ENCODE measurements at regions not wholly inside any gene's neighbourhood (a gene's known extent, or its start where the extent isn't known, plus 50 kb on each side); places are given as distances from the start of the nearest gene placed in this dataset.

DNA sequence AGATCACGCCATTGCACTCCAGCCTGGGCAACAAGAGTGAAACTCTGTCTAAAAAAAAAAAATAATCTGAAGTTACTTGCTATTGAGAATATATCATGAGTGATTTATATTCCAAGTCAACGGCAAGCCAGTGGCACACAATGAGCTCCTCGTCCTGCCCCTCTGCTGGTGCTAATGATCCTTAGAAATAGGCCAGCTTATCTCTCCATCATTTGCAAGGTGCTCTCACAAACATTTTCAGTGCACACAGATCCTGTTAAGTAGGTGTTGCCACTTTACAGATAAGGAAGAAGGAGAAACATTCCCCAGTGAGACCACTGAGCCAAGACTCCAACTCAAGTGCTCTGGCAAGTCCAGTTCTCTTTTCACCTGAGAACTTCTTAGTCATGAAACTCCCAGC lies 91.3 kb upstream of the GPR45 start:
- no peaks in the 10 kb centered on the region for H3K36me3 ChIP-seq (ENCODE audit: control insufficient read depth, insufficient read depth, low read length)
- TF ChIP-seq, protein P1, sequence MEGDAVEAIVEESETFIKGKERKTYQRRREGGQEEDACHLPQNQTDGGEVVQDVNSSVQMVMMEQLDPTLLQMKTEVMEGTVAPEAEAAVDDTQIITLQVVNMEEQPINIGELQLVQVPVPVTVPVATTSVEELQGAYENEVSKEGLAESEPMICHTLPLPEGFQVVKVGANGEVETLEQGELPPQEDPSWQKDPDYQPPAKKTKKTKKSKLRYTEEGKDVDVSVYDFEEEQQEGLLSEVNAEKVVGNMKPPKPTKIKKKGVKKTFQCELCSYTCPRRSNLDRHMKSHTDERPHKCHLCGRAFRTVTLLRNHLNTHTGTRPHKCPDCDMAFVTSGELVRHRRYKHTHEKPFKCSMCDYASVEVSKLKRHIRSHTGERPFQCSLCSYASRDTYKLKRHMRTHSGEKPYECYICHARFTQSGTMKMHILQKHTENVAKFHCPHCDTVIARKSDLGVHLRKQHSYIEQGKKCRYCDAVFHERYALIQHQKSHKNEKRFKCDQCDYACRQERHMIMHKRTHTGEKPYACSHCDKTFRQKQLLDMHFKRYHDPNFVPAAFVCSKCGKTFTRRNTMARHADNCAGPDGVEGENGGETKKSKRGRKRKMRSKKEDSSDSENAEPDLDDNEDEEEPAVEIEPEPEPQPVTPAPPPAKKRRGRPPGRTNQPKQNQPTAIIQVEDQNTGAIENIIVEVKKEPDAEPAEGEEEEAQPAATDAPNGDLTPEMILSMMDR (IDR thresholded peaks at IDR 0.05; ENCODE audit: insufficient read depth, low read length, poor library complexity, severe bottlenecking), result no peak
- H3K27me3 ChIP-seq (ENCODE audit: control insufficient read depth, insufficient read depth, low read length), result no peaks in the 10 kb centered on the region
- H3K4me3 ChIP-seq (ENCODE audit: low read depth, low read length), result no peak overlapping the region
- DNase-seq (ENCODE audit: low read depth), result no peak

DNA sequence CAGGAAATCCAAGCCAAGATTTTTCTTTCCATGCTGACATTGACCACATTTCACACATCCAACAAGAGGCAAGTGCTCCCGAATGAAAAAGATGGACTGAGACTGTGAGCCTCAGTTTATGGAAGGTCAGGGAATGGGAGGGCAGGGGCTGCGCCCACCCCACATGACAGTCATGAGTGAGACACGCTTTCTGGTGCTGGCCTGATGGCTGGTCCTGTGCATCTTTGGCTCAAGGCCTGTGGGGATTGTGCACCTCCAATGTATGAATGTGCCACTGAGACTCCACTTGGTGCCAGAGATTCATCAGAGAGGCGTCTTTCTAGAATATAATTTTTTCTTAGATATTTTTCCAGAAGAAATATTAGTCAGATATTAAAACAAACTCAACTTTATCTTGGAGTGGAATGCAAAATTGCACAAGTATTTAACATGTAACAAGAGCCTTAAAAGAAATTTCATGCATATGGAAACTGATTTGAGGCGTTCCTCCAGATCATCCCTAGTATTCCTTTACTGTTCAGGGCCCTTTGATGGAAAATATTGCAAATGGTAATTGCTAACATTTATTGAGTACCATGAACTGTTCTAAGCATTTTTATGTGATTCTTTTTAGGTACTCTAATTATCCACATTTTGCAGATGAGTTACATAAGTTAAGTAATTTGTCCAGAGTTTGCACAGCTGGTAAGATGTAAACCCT lies 87.3 kb upstream of the GPR45 start:
- H3K27me3 ChIP-seq (ENCODE audit: control insufficient read depth, insufficient read depth, low read length), result no peaks in the 10 kb centered on the region
- no peak overlapping the region for H3K4me3 ChIP-seq (ENCODE audit: low read depth, low read length)
- TF ChIP-seq, protein P1 (IDR thresholded peaks at IDR 0.05; ENCODE audit: insufficient read depth, low read length, poor library complexity, severe bottlenecking), result no peak
- H3K36me3 ChIP-seq (ENCODE audit: control insufficient read depth, insufficient read depth, low read length), result no peaks in the 10 kb centered on the region
- no peak for DNase-seq (ENCODE audit: low read depth)

DNA sequence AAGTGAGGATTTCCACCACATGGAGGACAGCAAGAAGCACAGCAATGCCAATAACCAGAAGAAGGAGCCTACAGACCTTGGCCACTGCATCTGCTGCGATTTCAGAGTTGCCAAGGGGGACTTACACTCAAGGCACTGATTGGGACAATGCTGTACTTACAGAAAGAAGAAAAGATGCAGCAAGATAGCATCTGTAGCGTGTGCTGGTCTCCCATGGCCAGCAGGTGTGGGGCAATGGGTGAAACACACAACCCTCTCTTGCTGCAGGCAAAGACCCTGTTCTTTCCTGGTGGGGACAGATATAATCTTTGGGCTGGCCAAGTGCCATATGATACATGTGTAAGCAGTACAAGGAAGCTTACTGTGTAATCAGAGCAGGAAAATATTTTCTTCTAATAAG lies 85.4 kb upstream of the GPR45 start:
- no peaks in the 10 kb centered on the region for H3K27me3 ChIP-seq (ENCODE audit: control insufficient read depth, insufficient read depth, low read length)
- no peak for DNase-seq (ENCODE audit: low read depth)

DNA sequence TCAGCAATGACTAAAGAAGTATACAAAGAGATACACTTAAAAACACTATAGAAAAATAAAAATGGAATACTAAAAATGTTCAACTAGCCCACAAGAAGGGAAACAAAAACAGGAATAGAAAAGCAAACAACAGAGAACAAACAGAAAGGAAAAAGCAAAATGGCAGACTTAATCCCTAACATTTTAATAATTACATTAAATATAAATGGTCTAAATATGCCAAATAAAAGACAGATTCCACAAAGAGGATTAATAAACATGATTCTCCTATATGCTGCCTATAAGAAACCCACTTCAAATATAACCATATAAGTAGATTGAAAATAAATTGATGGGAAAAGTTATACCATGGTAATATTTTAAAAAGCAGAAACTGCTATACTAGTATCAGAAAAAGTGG lies 83.5 kb upstream of the GPR45 start:
- TF ChIP-seq, protein P1 (IDR thresholded peaks at IDR 0.05; ENCODE audit: insufficient read depth, low read length, poor library complexity, severe bottlenecking), result no peak
- H3K4me3 ChIP-seq (ENCODE audit: low read depth, low read length), result no peak overlapping the region
- H3K27me3 ChIP-seq (ENCODE audit: control insufficient read depth, insufficient read depth, low read length), result no peaks in the 10 kb centered on the region
- H3K36me3 ChIP-seq (ENCODE audit: control insufficient read depth, insufficient read depth, low read length), result no peaks in the 10 kb centered on the region
- no peak for DNase-seq (ENCODE audit: low read depth)

More for the DNA sequence above, 85.4 kb upstream of the GPR45 start:
- TF ChIP-seq, protein P1 (IDR thresholded peaks at IDR 0.05; ENCODE audit: insufficient read depth, low read length, poor library complexity, severe bottlenecking), result no peak
- Histone ChIP-seq H3K36me3 (ENCODE audit: control insufficient read depth, insufficient read depth, low read length) (no peaks in the 10 kb centered on the region), H3K4me3 (ENCODE audit: low read depth, low read length) (no peak overlapping the region)

DNA sequence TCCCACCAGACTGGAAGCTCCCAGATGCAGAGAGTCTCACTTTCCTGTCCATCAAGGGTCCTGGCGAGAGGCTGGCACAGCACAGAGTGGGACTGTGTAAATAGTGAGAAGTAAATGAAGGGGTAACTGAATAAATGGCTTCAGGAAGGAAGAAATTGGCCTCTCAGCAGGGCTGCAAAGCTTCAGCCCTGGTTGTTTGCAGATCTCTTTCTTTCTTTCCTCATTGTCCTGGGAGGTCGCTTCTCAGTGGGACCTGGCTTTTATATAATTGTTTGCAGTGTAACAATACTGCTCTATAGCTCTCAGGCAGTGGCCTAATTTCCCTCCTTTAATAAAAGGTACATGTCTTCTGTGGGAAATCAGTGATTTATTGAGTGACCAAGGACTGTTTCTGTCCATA lies 74.9 kb upstream of the GPR45 start:
- no peak for DNase-seq (ENCODE audit: low read depth)
- Histone ChIP-seq H3K27me3 (ENCODE audit: control insufficient read depth, insufficient read depth, low read length) (peaks cover 2% of the 10 kb centered on the region), H3K4me3 (ENCODE audit: low read depth, low read length) (no peak overlapping the region), H3K36me3 (ENCODE audit: control insufficient read depth, insufficient read depth, low read length) (no peaks in the 10 kb centered on the region)
- TF ChIP-seq, protein P1 (IDR thresholded peaks at IDR 0.05; ENCODE audit: insufficient read depth, low read length, poor library complexity, severe bottlenecking), result no peak

DNA sequence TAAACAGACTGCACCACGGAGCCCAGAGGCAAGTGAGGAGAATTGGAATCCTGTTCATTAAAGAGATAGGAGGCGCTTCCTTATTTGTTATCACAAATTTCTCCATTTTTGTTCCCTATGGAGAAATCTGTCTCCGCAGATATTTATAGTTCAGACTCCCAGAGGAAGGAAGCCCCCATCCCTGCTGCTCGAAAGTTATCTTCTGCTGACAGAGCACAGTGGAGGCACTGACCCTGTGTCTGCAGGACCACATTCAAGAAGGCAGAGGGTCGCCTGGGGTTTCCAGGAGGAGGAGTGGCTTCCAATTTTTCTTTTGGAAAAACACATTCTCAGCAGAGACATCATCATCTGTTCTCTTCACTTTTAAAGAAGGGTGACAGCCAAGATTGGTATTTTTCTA lies 73.0 kb upstream of the GPR45 start:
- Histone ChIP-seq H3K36me3 (ENCODE audit: control insufficient read depth, insufficient read depth, low read length) (no peaks in the 10 kb centered on the region), H3K27me3 (ENCODE audit: control insufficient read depth, insufficient read depth, low read length) (peaks cover 2% of the 10 kb centered on the region), H3K4me3 (ENCODE audit: low read depth, low read length) (no peak overlapping the region)
- no peak for DNase-seq (ENCODE audit: low read depth)
- TF ChIP-seq, protein P1 (IDR thresholded peaks at IDR 0.05; ENCODE audit: insufficient read depth, low read length, poor library complexity, severe bottlenecking), result no peak
